Astrocyte (in vitro differentiated cells and primary cell): ENCODE measurements at regions not wholly inside any gene's neighbourhood (a gene's known extent, or its start where the extent isn't known, plus 50 kb on each side); places are given as distances from the start of the nearest gene placed in this dataset.

ENCODE experiments used
- DNase-seq: peaks from one replicate; pipeline ENCODE4 v3.0.0-alpha.2; 2010; ENCODE audit warnings: low read depth
- FAIRE-seq: peaks from 2 replicates; lab custom pipeline; 2011; peaks lifted over from hg19 to GRCh38; lab: Jason Lieb, UNC
- H2AFZ ChIP-seq: 2 replicates; pipeline ENCODE4 v1.6.0; 2012; ENCODE audit warnings: low read depth, low read length, inconsistent platforms
- H3K27ac ChIP-seq: 2 replicates; pipeline ENCODE4 v1.5.1; 2011; ENCODE audit warnings: low read depth, low read length, inconsistent platforms
- H3K27me3 ChIP-seq: 2 replicates; pipeline ENCODE4 v1.6.0; 2011; ENCODE audit warnings: low read length, inconsistent platforms; ENCODE audit not compliant: insufficient read depth
- H3K36me3 ChIP-seq: 2 replicates; pipeline ENCODE4 v1.5.1; 2011; ENCODE audit warnings: low read length, inconsistent platforms; ENCODE audit not compliant: insufficient read depth
- H3K4me1 ChIP-seq: 2 replicates; pipeline ENCODE4 v1.5.1; 2011; ENCODE audit warnings: low read length, inconsistent platforms; ENCODE audit not compliant: insufficient read depth
- H3K4me2 ChIP-seq: 2 replicates; pipeline ENCODE4 v1.6.0; 2012; ENCODE audit warnings: low read length, inconsistent platforms
- H3K4me3 ChIP-seq: 2 replicates; pipeline ENCODE4 v1.5.1; 2011; ENCODE audit warnings: low read depth, mild to moderate bottlenecking, low read length, inconsistent platforms; ENCODE audit not compliant: insufficient read depth
- H3K79me2 ChIP-seq: 2 replicates; pipeline ENCODE4 v1.6.0; 2012; ENCODE audit warnings: mild to moderate bottlenecking, low read length, inconsistent platforms; ENCODE audit not compliant: insufficient read depth
- H3K9ac ChIP-seq: 2 replicates; pipeline ENCODE4 v1.6.0; 2012; ENCODE audit warnings: mild to moderate bottlenecking, low read length, inconsistent platforms
- H3K9me3 ChIP-seq: 2 replicates; pipeline ENCODE4 v1.5.1; 2012; ENCODE audit warnings: low read depth, mild to moderate bottlenecking, low read length, inconsistent platforms; ENCODE audit not compliant: insufficient read depth
- H4K20me1 ChIP-seq: 2 replicates; pipeline ENCODE4 v1.6.0; 2012; ENCODE audit warnings: low read length, inconsistent platforms; ENCODE audit not compliant: insufficient read depth
- H3K27ac Mint-ChIP-seq: one replicate; pipeline ENCODE4 v1.8.0; 2021; ENCODE audit warnings: mild to moderate bottlenecking, mixed read lengths; ENCODE audit not compliant: unreplicated experiment
- H3K27me3 Mint-ChIP-seq: one replicate; pipeline ENCODE4 v1.8.0; 2021; ENCODE audit warnings: low read depth, mixed read lengths; ENCODE audit not compliant: unreplicated experiment
- H3K36me3 Mint-ChIP-seq: one replicate; pipeline ENCODE4 v1.8.0; 2021; ENCODE audit warnings: low read depth, mixed read lengths; ENCODE audit not compliant: unreplicated experiment
- H3K4me1 Mint-ChIP-seq: one replicate; pipeline ENCODE4 v1.8.0; 2021; ENCODE audit warnings: low read depth, mixed read lengths; ENCODE audit not compliant: unreplicated experiment
- H3K4me3 Mint-ChIP-seq: one replicate; pipeline ENCODE4 v1.8.0; 2021; ENCODE audit warnings: mild to moderate bottlenecking, moderate library complexity, mixed read lengths; ENCODE audit not compliant: unreplicated experiment
- H3K9me3 Mint-ChIP-seq: one replicate; pipeline ENCODE4 v1.8.0; 2021; ENCODE audit warnings: mild to moderate bottlenecking, mixed read lengths; ENCODE audit not compliant: unreplicated experiment
- CTCF ChIP-seq: IDR thresholded peaks from 2 replicates; pipeline ENCODE4 v1.5.1; 2011; ENCODE audit warnings: low read depth, mild to moderate bottlenecking, inconsistent platforms, low read length, moderate library complexity; ENCODE audit not compliant: insufficient read depth
- EZH2 ChIP-seq: IDR thresholded peaks from 2 replicates; pipeline ENCODE4 v1.6.1; 2012; ENCODE audit warnings: mild to moderate bottlenecking, low read length, inconsistent platforms; ENCODE audit not compliant: insufficient read depth

DNA sequence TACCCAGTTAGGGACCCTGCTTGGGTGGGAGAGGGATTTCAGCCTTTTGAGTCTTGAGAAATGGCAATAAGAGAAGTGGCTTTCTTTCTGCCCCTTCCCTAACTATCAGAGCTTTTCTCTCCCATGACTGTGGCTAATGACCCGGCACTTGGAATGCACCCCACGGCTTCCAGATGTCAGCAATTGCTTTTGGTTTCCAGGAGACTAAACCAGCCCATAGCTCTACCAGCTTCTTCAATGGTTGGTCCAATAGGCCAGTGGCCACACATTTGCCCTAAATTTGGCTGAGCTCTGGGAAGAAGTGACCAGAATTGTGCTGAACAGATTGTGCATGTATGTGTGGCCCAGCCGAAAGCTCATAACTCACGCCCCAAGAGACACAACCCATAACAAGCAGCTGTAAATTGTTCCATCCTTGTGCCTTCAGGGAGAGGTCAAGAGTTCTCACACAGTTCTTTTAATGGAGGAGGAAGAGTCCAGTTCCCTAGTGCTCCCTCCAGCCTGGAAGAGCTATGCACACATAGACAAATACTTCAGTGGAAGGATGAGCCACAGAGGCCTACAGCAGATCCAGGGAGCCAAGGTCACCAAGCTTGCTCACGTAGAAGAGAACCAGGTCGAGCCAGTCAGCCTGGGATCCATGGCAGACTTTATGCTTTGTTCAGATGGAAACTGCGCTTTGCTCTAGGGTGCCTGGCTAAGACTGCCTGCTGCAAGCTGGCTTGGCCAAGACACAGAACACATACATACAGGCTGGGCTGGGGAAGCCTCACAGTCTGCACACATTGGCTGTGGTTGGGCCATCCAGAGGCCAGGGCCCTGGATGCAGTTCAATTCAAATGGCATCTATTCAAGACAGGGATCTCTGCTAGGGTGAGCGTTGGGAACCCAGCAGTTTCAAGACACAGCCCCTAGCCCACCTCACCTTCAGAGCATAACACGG lies 131.8 kb upstream of the HABP2 start:
- H3K4me2 ChIP-seq, result no peak overlapping the region
- H3K9me3 Mint-ChIP-seq, result peaks cover 8% of the 10 kb centered on the region
- H3K9me3 ChIP-seq, result no peaks in the 10 kb centered on the region
- no peak for FAIRE-seq
- no peak for DNase-seq
- H3K27ac Mint-ChIP-seq, result no peak overlapping the region
- no peak overlapping the region for H3K27ac ChIP-seq
- peaks cover 2% of the 10 kb centered on the region for H3K27me3 ChIP-seq
- no peaks in the 10 kb centered on the region for H3K36me3 ChIP-seq
- no peaks in the 10 kb centered on the region for H3K4me1 ChIP-seq
- H3K9ac ChIP-seq, result no peak overlapping the region
- H3K36me3 Mint-ChIP-seq, result no peaks in the 10 kb centered on the region
- no peaks in the 10 kb centered on the region for H3K79me2 ChIP-seq
- TF ChIP-seq EZH2, result no peak
- no peak for TF ChIP-seq CTCF
- no peak overlapping the region for H3K4me3 ChIP-seq
- peaks cover 18% of the 10 kb centered on the region for H3K27me3 Mint-ChIP-seq
- peaks cover 3% of the 10 kb centered on the region for H3K4me1 Mint-ChIP-seq
- H3K4me3 Mint-ChIP-seq, result no peak overlapping the region
- H4K20me1 ChIP-seq, result no peaks in the 10 kb centered on the region
- no peak overlapping the region for H2AFZ ChIP-seq

DNA sequence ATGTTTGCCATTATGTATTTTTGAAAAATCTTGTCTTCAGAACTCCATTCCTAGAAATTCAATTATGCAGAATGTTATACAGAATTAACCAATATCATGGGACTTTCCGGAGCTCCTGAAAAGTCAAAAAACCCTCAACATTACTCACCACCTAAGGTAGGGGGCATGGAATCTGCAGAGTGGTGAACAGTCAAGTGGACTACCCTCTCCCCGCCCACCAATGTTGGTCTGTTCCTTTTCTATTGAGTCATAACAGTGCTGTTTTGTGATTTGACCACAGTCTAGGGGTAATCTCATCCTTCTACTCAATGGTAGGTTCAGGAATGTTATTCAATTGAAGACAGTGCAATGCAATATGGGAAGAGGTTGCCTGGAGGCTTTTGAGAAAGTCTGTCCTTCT lies 130.5 kb upstream of the HABP2 start:
- no peak overlapping the region for H3K4me2 ChIP-seq
- no peak for FAIRE-seq
- DNase-seq, result no peak

More for the DNA sequence above, 130.5 kb upstream of the HABP2 start:
- Mint-ChIP-seq H3K4me3 (no peak overlapping the region), H3K36me3 (no peaks in the 10 kb centered on the region), H3K9me3 (peaks cover 8% of the 10 kb centered on the region), H3K4me1 (peaks cover 3% of the 10 kb centered on the region), H3K27ac (no peak overlapping the region), H3K27me3 (peaks cover 16% of the 10 kb centered on the region)
- Histone ChIP-seq H3K36me3 (no peaks in the 10 kb centered on the region), H3K27ac (no peak overlapping the region), H3K4me3 (no peak overlapping the region), H2AFZ (no peak overlapping the region), H3K79me2 (no peaks in the 10 kb centered on the region), H3K4me1 (no peaks in the 10 kb centered on the region), H3K9ac (no peak overlapping the region), H4K20me1 (no peaks in the 10 kb centered on the region), H3K27me3 (peaks cover 2% of the 10 kb centered on the region), H3K9me3 (no peaks in the 10 kb centered on the region)
- no peak for TF ChIP-seq CTCF
- TF ChIP-seq EZH2, result no peak
